ENCODE measurements at regions not wholly inside any gene's neighbourhood (a gene's known extent, or its start where the extent isn't known, plus 50 kb on each side); places are given as distances from the start of the nearest gene placed in this dataset.

- DNase-seq: no peak
- Mint-ChIP-seq H3K27ac (no peak overlapping the region), H3K36me3 (no peaks in the 10 kb centered on the region), H3K9me3 (peaks cover 0 to 10% (median 3%) of the 10 kb centered on the region in 6 donors), H3K4me3 (no peak overlapping the region), H3K27me3 (ENCODE audit: low read depth in 3 of 3) (peaks cover 0 to 3% (median 0%) of the 10 kb centered on the region in 3 donors), H3K4me1 (no peaks in the 10 kb centered on the region)
Observed at GRCh38 chr11:15481871-15482270, 367.1 kb downstream of the INSC start.

- Mint-ChIP-seq H3K27ac (no peak overlapping the region), H3K27me3 (ENCODE audit: low read depth in 3 of 3) (peaks cover 0 to 3% (median 0%) of the 10 kb centered on the region in 3 donors), H3K36me3 (no peaks in the 10 kb centered on the region), H3K9me3 (peaks cover 0 to 15% (median 2%) of the 10 kb centered on the region in 6 donors), H3K4me1 (no peaks in the 10 kb centered on the region), H3K4me3 (no peak overlapping the region)
- DNase-seq: no peak
Observed at GRCh38 chr11:15483205-15483604, 368.5 kb downstream of the INSC start.

DNA sequence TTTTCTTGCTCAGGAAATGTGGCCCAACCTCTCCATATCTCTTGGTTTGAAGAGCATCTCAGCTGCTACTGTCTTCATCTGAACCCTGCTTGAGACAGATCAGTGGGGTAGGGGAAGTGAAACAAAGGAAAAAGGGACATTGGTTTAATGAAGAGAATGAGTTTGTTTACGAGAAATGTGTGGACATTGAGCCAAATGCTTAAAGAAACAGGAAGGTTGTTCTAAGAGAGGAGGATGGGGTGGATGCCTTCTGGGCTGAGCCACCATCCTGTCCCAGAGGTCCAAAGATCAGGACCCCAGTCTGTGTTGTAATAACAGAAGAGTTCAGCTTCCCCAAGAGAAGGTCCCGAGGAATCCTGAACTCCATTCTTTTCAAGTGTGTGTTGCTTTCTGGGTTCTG, 369.7 kb downstream of the INSC start:
- Mint-ChIP-seq H3K27me3 (ENCODE audit: low read depth in 3 of 3) (peaks cover 0 to 3% (median 0%) of the 10 kb centered on the region in 3 donors), H3K36me3 (no peaks in the 10 kb centered on the region), H3K9me3 (peaks cover 0 to 15% (median 1%) of the 10 kb centered on the region in 6 donors), H3K4me1 (no peaks in the 10 kb centered on the region), H3K27ac (no peak overlapping the region), H3K4me3 (no peak overlapping the region)
- no peak for DNase-seq

DNA sequence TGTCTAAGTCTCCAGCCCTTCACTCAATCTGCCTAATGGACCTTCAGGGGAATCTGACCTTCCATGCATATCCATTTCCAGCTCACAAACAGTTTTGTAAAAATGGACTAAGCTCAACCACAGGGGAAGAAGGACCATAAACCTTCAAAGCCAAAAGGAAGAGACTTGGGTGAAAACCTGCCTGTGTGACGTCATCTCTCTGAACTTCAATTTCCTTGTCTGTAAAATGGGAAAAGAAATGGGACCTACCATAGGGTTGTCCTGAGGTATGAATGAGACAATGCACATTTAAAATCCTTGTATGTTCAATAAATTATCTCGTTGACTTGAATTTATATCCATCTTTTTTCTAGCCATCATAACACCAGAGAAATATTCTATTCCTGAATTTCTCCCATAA, 370.7 kb downstream of the INSC start:
- H3K9me3 Mint-ChIP-seq: peaks cover 0 to 17% (median 1%) of the 10 kb centered on the region in 6 donors
- H3K36me3 Mint-ChIP-seq: no peaks in the 10 kb centered on the region
- H3K4me1 Mint-ChIP-seq: no peaks in the 10 kb centered on the region
- H3K4me3 Mint-ChIP-seq: no peak overlapping the region
- DNase-seq: no peak
- H3K27ac Mint-ChIP-seq: no peak overlapping the region
- H3K27me3 Mint-ChIP-seq (ENCODE audit: low read depth in 3 of 3): peaks cover 0 to 3% (median 0%) of the 10 kb centered on the region in 3 donors

DNA sequence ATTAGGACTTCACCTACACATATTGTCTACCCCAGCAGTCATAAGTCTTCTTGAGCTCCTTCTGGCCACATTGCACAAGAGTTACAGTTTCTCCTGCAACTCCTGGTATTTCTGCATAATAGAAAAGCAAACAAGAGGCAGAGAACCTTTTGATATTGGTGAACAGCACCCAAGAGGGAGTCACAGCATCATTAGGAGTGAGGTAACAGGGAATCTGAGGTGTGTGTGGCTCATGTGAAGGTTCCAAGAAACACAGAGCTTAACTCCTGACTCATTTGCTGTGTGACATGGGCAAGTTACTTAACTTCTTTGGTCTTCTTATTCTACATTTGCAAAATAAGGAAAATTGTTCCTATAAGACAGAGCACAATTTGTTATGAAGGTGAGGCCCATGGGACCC, 374.6 kb downstream of the INSC start:
- peaks cover 0 to 5% (median 0%) of the 10 kb centered on the region in 3 donors for H3K27me3 Mint-ChIP-seq (ENCODE audit: low read depth in 3 of 3)
- H3K9me3 Mint-ChIP-seq: peaks cover 2 to 28% (median 5%) of the 10 kb centered on the region in 6 donors
- H3K27ac Mint-ChIP-seq: no peak overlapping the region
- no peaks in the 10 kb centered on the region for H3K4me1 Mint-ChIP-seq
- no peak for DNase-seq
- no peaks in the 10 kb centered on the region for H3K36me3 Mint-ChIP-seq
- no peak overlapping the region for H3K4me3 Mint-ChIP-seq

- Mint-ChIP-seq H3K4me3 (no peak overlapping the region), H3K36me3 (no peaks in the 10 kb centered on the region), H3K27ac (no peak overlapping the region), H3K4me1 (no peaks in the 10 kb centered on the region), H3K27me3 (ENCODE audit: low read depth in 3 of 3) (peaks cover 0 to 5% (median 0%) of the 10 kb centered on the region in 3 donors), H3K9me3 (peaks cover 0 to 21% (median 7%) of the 10 kb centered on the region in 6 donors)
- DNase-seq: no peak
Observed at GRCh38 chr11:15490535-15490934, 375.8 kb downstream of the INSC start.

DNA sequence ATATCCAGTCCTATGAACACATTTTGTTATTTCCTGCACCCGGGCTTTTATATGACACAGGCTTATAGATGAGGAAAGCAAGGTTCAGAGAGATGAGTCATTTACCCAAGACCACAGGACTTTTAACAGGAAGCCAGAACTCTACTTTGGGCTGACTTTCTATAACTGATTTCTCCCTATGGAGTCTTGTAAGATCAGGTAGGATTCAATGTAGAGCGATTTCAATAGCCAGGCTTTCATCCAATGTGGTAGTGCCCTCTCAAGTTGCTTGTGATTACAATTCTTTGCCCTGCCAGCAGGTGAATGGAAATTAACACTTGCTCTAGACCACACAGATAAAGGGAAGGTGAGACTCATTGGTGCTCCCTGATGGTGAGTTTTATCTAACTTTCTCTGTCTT, 378.3 kb downstream of the INSC start:
- Mint-ChIP-seq H3K9me3 (peaks cover 0 to 16% (median 7%) of the 10 kb centered on the region in 6 donors), H3K4me3 (no peak overlapping the region), H3K4me1 (no peaks in the 10 kb centered on the region), H3K27me3 (ENCODE audit: low read depth in 3 of 3) (peaks cover 0 to 5% (median 0%) of the 10 kb centered on the region in 3 donors), H3K36me3 (no peaks in the 10 kb centered on the region), H3K27ac (no peak overlapping the region)
- DNase-seq: no peak

DNA sequence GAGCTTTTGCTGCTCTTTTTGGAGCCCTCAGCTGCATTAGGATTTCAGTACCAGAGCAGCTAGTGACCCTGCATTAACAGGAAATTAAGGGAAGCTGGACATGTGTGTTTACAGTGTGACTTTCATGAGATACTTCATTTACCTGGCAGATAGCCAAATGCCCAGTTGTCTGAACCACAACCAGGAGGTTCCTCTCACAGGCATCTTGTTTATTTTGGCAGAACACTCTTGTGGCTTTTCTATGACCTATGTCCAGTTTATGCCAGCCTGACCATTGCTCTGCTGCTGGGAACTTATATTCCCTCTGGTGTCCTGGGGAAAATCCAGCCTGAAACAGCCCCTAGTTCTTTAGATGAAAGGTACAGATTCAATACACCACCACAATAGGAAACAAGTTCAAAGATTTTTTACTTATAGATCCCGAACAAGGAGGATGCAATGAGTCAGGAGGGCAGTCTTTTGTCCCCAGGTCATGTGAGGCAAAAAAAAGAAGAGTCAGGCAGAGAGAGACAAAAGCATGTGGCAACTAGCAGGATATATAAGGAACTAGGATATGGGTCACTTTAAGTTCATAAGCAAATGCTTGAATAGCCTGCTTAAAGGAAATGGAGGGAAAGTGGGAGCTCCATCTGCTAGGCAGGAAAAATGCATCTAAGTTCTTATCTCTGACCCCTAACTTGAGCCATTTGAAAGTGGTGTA, 379.3 kb downstream of the INSC start:
- DNase-seq: no peak
- Mint-ChIP-seq H3K4me1 (no peaks in the 10 kb centered on the region), H3K27ac (no peak overlapping the region), H3K36me3 (no peaks in the 10 kb centered on the region), H3K9me3 (peaks cover 2 to 16% (median 6%) of the 10 kb centered on the region in 6 donors), H3K27me3 (ENCODE audit: low read depth in 3 of 3) (peaks cover 0 to 5% (median 0%) of the 10 kb centered on the region in 3 donors), H3K4me3 (no peak overlapping the region)

- no peak for DNase-seq
- Mint-ChIP-seq H3K9me3 (peaks cover 2 to 16% (median 6%) of the 10 kb centered on the region in 6 donors), H3K27me3 (ENCODE audit: low read depth in 3 of 3) (peaks cover 0 to 5% (median 0%) of the 10 kb centered on the region in 3 donors), H3K4me3 (no peak overlapping the region), H3K27ac (no peak overlapping the region), H3K4me1 (no peaks in the 10 kb centered on the region), H3K36me3 (no peaks in the 10 kb centered on the region)
Observed at GRCh38 chr11:15494740-15495139, 380.0 kb downstream of the INSC start.

DNA sequence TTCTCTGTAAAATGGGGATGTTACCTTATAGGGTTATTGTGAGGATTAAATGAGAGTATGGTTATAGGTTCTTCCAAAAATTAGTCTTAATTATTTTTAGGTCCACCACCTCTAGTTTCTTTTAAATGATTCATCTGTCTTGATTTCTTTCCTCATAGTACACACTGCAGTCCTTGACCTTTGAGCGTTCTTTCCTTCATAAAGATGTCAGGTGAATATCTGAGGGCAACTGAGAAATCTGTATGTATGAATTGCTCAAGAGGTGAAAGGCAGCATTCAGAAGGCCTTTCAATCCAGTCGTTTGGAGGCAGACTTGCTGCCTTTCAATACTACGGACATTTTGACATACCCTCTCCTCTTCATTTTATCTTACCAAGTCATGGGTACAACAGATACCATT, 380.7 kb downstream of the INSC start:
- peaks cover 0 to 4% (median 0%) of the 10 kb centered on the region in 3 donors for H3K27me3 Mint-ChIP-seq (ENCODE audit: low read depth in 3 of 3)
- no peak overlapping the region for H3K4me3 Mint-ChIP-seq
- no peaks in the 10 kb centered on the region for H3K4me1 Mint-ChIP-seq
- H3K36me3 Mint-ChIP-seq: no peaks in the 10 kb centered on the region
- no peak overlapping the region for H3K27ac Mint-ChIP-seq
- peaks cover 5 to 13% (median 6%) of the 10 kb centered on the region in 6 donors for H3K9me3 Mint-ChIP-seq
- no peak for DNase-seq

DNA sequence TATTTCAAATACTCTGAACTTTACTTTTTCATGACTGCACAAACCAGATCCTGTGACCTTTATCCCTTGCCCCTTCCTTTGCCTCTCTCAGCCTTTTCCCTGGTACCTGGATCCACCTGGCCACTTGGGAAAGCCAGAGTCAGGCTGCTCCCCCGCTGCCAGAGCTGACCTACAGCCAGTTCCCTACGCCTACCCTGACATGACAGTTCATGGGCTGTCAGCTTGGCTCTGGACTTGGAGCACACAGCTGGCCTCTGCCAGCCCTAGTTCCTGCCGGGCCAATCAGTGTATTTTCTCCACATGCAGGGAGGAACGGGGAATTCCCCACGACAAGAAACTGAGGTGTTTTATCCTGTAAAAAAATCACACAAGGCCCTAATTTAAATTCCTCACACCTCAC, 382.6 kb downstream of the INSC start:
- no peak for DNase-seq
- H3K36me3 Mint-ChIP-seq: no peaks in the 10 kb centered on the region
- H3K27ac Mint-ChIP-seq: no peak overlapping the region
- H3K9me3 Mint-ChIP-seq: peaks cover under 1 to 13% (median 5%) of the 10 kb centered on the region in 6 donors
- H3K4me3 Mint-ChIP-seq: no peak overlapping the region
- no peaks in the 10 kb centered on the region for H3K4me1 Mint-ChIP-seq
- H3K27me3 Mint-ChIP-seq (ENCODE audit: low read depth in 3 of 3): peaks cover 0 to 2% (median 0%) of the 10 kb centered on the region in 3 donors

DNA sequence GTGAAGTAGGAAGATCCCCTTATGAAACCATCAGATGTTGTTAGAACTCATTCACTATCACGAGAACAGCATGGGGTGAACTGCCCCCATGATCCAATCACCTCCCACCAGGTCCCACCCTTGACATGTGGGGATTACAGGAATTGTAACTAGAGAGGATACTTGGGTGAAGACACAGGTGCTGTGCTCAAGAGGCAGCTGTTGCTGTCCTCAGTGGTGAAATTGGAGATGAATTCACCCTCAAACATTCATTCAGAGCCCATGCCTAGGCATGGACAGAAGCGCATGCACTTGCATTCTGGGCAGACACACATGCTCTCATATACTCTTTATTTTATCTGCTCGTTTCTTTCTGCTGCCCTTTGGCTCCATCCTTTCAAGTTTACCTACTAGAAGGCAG, 385.0 kb downstream of the INSC start:
- H3K27ac Mint-ChIP-seq: no peak overlapping the region
- no peaks in the 10 kb centered on the region for H3K36me3 Mint-ChIP-seq
- DNase-seq: no peak
- peaks cover 0 to 12% (median 5%) of the 10 kb centered on the region in 6 donors for H3K9me3 Mint-ChIP-seq
- H3K27me3 Mint-ChIP-seq (ENCODE audit: low read depth in 3 of 3): peaks cover 0 to 2% (median 0%) of the 10 kb centered on the region in 3 donors
- H3K4me1 Mint-ChIP-seq: no peaks in the 10 kb centered on the region
- H3K4me3 Mint-ChIP-seq: no peak overlapping the region

DNA sequence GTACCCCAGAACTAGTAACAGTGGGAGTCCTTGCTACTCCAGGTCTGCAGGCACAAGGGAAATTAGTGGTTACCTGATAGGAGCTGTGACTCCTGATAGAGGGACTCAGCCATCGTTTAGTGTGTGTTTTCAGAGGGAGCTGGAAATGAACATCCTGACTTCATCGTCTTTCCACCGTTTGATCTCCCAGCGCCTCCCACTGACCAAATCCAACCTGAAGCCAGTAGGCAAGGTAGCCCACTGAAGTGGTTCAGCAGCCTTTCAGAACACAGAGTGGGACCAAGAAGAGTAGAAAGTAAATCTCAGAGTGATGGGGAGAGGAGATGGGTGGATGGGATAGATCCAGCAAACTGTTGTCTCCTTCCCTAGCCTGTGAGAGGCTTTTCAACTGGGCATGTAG, 385.9 kb downstream of the INSC start:
- Mint-ChIP-seq H3K4me1 (no peaks in the 10 kb centered on the region), H3K9me3 (peaks cover 0 to 9% (median 5%) of the 10 kb centered on the region in 6 donors), H3K4me3 (no peak overlapping the region), H3K27ac (no peak overlapping the region), H3K36me3 (no peaks in the 10 kb centered on the region), H3K27me3 (ENCODE audit: low read depth in 3 of 3) (peaks cover 0 to 2% (median 0%) of the 10 kb centered on the region in 3 donors)
- no peak for DNase-seq

DNA sequence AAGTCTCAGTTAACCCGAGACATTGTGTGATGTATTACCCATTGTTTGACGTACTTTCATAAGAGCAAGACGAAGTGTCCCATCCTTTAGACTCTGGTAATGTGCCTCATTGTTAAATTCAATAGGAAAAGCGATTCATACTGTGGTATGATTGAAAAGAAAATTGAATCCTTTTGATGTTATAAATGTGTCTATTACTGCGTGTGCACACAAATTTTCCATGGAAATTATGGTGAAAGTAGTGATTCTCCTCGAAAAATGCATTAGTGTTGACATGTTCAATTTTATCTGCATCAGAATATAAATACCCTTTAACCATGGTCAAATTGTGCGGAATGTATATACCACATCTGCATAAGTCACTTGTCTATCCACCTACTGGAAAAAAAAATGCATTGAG, 386.8 kb downstream of the INSC start:
- H3K9me3 Mint-ChIP-seq: peaks cover 0 to 9% (median 5%) of the 10 kb centered on the region in 6 donors
- no peak overlapping the region for H3K4me3 Mint-ChIP-seq
- no peaks in the 10 kb centered on the region for H3K36me3 Mint-ChIP-seq
- no peak overlapping the region for H3K27ac Mint-ChIP-seq
- no peak for DNase-seq
- no peaks in the 10 kb centered on the region for H3K4me1 Mint-ChIP-seq
- peaks cover 0 to 2% (median 0%) of the 10 kb centered on the region in 3 donors for H3K27me3 Mint-ChIP-seq (ENCODE audit: low read depth in 3 of 3)

DNA sequence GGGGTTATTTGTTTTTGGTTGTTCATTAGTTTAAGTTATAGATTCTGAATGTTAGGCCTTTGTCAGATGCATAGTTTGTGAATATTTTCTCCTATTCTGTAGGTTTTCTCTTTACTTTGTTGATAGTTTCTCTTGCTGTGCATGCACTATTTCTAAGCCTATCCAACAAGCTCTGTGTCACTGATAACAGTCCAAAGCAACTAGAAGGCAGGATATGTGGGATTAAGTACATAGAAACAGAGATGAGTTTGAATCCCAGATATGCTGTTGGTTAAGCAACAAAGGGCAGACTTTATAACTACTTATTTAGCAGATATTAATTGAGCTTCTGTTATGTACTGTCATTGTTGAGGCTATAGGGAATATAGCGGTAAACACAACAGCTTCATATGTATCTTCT, 390.4 kb downstream of the INSC start:
- Mint-ChIP-seq H3K4me1 (no peaks in the 10 kb centered on the region), H3K36me3 (no peaks in the 10 kb centered on the region), H3K4me3 (no peak overlapping the region), H3K9me3 (peaks cover 3 to 10% (median 7%) of the 10 kb centered on the region in 6 donors), H3K27ac (no peak overlapping the region), H3K27me3 (ENCODE audit: low read depth in 3 of 3) (peaks cover 0 to 3% (median 0%) of the 10 kb centered on the region in 3 donors)
- DNase-seq: no peak
